RWPE1 (cell line): ENCODE measurements at regions not wholly inside any gene's neighbourhood (a gene's known extent, or its start where the extent isn't known, plus 50 kb on each side); places are given as distances from the start of the nearest gene placed in this dataset.

Source experiments
- CTCF ChIA-PET: fragments of 350-600 bp; sonication (Branson Sonifier 250); formaldehyde crosslinking; extraction: SDS; loops from one replicate; lab custom pipeline; 2021; lab: Yijun Ruan, JAX
- POLR2A ChIA-PET: fragments of 400-600 bp; formaldehyde crosslinking; extraction: SDS; loops from one replicate; lab custom pipeline; 2020; ENCODE audit warnings: antibody characterized with exemption; ENCODE audit not compliant: low non-redundant PET; lab: Yijun Ruan, JAX
- DNase-seq: peaks from one replicate; pipeline ENCODE4 v3.0.0; 2012; ENCODE audit warnings: low spot score
- H3K27ac ChIP-seq: fragments of 450-650 bp; 2 replicates; pipeline ENCODE4 v1.5.1; 2017
- TF ChIP-seq, protein P1 (sequence below): fragments of 450-650 bp; conservative IDR thresholded peaks from 2 replicates; pipeline ENCODE4 v1.5.1; 2017; ENCODE audit warnings: low read depth, mild to moderate bottlenecking

DNA sequence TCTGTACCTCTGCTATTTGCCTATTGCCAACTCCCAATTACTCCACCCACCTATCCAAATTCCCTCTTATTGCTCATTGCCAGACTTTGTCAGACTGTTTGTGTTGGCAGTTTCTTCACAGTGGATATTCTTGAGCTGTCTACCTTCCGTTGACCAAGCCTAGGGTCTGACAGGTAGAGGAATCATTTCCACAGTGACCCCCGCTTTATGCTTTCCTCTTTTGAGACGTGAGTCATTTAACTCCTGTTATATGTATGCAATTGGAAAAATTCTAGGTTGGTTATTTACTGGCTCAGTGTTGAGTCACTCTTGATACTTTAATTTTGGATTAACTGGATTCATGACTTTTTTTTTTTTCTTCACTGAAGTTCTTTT, 187.7 kb downstream of the IRS1 start:
- H3K27ac ChIP-seq, result peak overlapping the region; percentile 64; the same call in 1 of the 2 replicates
- TF ChIP-seq, protein P1, sequence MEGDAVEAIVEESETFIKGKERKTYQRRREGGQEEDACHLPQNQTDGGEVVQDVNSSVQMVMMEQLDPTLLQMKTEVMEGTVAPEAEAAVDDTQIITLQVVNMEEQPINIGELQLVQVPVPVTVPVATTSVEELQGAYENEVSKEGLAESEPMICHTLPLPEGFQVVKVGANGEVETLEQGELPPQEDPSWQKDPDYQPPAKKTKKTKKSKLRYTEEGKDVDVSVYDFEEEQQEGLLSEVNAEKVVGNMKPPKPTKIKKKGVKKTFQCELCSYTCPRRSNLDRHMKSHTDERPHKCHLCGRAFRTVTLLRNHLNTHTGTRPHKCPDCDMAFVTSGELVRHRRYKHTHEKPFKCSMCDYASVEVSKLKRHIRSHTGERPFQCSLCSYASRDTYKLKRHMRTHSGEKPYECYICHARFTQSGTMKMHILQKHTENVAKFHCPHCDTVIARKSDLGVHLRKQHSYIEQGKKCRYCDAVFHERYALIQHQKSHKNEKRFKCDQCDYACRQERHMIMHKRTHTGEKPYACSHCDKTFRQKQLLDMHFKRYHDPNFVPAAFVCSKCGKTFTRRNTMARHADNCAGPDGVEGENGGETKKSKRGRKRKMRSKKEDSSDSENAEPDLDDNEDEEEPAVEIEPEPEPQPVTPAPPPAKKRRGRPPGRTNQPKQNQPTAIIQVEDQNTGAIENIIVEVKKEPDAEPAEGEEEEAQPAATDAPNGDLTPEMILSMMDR, result no peak
- peak; percentile 69 for DNase-seq
- CTCF ChIA-PET, result no interaction called here
- POLR2A ChIA-PET, result no interaction called here

DNA sequence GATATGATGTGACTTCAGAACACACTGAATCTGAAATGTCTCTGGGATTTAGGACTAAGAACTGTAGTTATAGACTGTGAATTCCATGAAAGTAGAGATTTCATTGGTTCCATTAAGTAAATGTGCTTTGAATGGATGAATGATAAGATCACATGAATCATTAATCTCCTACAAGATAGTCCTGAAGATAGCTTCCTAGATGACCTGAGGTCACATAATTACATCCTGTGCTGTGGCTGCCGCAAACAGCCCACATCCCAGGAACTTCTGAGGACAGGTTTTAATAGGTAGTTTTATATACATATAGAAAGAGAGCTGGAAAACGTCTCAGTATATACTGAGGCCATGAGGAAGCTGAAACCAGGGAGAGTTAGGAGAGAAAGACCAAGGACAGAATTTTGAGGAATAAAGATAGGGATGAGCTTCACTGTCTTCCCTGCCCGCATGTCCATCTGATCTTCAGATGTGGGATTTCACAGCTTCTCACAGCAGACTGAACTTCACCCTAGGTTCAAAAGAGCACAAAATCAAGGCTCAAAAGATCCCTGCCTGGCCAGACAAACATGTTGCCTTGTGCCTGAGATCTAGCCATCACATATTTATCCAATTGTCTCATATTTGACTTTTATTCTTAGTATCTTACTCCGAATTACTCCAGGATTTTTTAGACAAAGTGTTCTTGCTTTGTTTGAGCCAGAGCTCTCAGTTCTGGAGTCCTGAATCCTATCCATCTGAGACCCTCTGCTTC, 188.2 kb downstream of the IRS1 start:
- H3K27ac ChIP-seq, result no peak overlapping the region
- DNase-seq, result no peak
- TF ChIP-seq, protein P1, result no peak
- ChIA-PET CTCF (no interaction called here), POLR2A (no interaction called here)

DNA sequence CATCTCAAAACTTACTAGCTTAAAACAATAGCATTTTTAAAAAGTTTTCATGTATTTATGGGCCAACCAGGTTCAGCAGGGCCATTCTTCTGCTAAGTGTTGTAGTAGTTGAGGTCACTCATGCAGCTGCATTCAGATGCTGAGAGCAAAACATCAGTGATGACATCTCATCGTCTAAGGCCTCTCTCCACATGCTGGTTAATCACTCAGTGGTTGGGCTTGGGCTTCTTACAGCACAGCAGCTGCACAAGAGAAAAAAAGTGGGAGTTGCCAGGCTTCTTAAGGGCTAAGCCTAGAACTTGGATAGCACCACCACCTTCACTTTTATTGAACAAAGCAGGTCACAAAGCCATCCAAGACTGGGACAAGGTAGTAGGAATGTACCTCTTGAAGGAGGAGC, 190.3 kb downstream of the IRS1 start:
- TF ChIP-seq, protein P1, result no peak
- no peak overlapping the region for H3K27ac ChIP-seq
- DNase-seq, result no peak
- ChIA-PET POLR2A (no interaction called here), CTCF (no interaction called here)

DNA sequence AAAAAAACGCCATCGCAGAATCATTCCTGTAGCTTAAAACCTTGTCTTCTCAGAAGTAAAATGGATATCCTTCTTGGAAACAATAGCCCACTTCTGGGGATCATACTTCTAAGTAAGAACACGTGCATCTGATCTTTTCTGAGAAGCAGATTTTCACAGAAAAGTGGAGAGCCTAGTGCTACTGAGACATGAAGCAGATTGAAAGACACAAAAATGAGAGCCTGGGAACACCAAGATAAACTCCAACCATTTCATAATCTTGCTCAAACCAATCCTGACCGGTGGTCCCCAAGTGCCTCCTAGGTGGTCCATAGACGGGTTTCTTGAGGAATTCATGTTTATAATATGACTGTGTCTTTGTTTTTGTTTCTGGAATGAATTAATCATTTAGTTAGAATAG, 191.2 kb downstream of the IRS1 start:
- TF ChIP-seq, protein P1, result no peak
- ChIA-PET POLR2A (no interaction called here), CTCF (no interaction called here)
- DNase-seq, result no peak
- H3K27ac ChIP-seq, result no peak overlapping the region

DNA sequence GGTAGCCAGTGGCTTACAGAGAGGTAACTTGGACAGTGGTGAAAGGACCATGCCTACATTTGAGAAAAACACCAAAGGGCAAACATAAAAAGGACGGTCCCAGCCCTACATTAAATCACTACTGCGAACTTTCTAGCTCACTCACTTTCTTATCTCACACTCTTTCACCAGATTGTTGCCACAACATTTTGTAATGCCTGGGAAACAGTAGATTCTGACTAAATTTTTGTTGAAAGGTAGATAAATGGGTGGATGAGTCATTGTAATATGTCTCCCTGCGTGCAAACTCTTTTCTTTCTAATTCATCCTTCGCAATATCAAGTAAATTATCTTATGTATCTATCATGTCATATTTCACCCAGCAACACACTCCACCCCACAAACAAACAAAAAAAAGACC, 192.2 kb downstream of the IRS1 start:
- CTCF ChIA-PET, result no interaction called here
- DNase-seq, result no peak
- TF ChIP-seq, protein P1, result no peak
- no peak overlapping the region for H3K27ac ChIP-seq
- POLR2A ChIA-PET, result no interaction called here

DNA sequence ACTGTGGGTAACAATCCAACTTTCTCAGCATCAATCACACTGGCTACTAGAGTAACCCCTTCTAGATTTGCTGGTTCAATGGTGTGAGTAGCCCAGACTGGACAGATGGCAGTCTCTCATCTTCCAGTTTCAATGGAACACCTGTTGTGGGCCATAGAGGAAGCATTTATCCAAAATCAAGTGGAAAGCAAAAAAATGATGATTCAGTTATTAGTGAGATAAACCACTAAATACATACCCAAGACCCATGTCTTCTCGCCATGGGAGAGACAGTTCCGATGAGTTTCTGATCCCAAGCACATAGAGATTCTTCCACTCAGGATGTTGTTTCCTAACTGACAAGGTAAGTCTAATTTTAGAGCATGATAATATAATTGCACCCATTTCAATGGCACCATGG, 194.0 kb downstream of the IRS1 start:
- ChIA-PET CTCF (no interaction called here), POLR2A (no interaction called here)
- TF ChIP-seq, protein P1, result no peak
- no peak for DNase-seq
- H3K27ac ChIP-seq, result no peak overlapping the region
